ENCODE measurements at regions not wholly inside any gene's neighbourhood (a gene's known extent, or its start where the extent isn't known, plus 50 kb on each side); places are given as distances from the start of the nearest gene placed in this dataset.
"Not testable (repeated sequence)": the region's sequence is repeated elsewhere in the genome, so short reads cannot be mapped to it uniquely, and the experiment has no call there.

- H3K9me3 Mint-ChIP-seq = peaks cover 10% of the 10 kb centered on the region
- no peak overlapping the region for H3K27ac Mint-ChIP-seq
Measured at GRCh38 chr2:126107883-126108282, 548.1 kb upstream of the GYPC start.

GRCh38 chr2:126115975-126116374 is 540.0 kb upstream of the GYPC start:
- H3K4me1 Mint-ChIP-seq = no peaks in the 10 kb centered on the region
- H3K27ac Mint-ChIP-seq = no peak overlapping the region
- H3K27me3 Mint-ChIP-seq (ENCODE audit: low read depth) = no peaks in the 10 kb centered on the region
- no peaks in the 10 kb centered on the region for H3K36me3 Mint-ChIP-seq (ENCODE audit: low read depth)
- no peak overlapping the region for H3K4me3 Mint-ChIP-seq
- TF ChIP-seq CTCF (IDR thresholded peaks at IDR 0.05; ENCODE audit: unreplicated experiment in 3 of 3) = no peak
- H3K9me3 Mint-ChIP-seq = no peaks in the 10 kb centered on the region

More at GRCh38 chr2:126107883-126108282, 548.1 kb upstream of the GYPC start:
- H3K4me3 Mint-ChIP-seq = no peak overlapping the region
- no peaks in the 10 kb centered on the region for H3K27me3 Mint-ChIP-seq (ENCODE audit: low read depth)
- no peaks in the 10 kb centered on the region for H3K4me1 Mint-ChIP-seq
- H3K36me3 Mint-ChIP-seq (ENCODE audit: low read depth) = no peaks in the 10 kb centered on the region
- TF ChIP-seq CTCF (IDR thresholded peaks at IDR 0.05; ENCODE audit: unreplicated experiment in 3 of 3) = no peak

GRCh38 chr2:126117886-126118285 is 538.1 kb upstream of the GYPC start:
- H3K27ac Mint-ChIP-seq = no peak overlapping the region
- H3K27me3 Mint-ChIP-seq (ENCODE audit: low read depth) = no peaks in the 10 kb centered on the region
- H3K36me3 Mint-ChIP-seq (ENCODE audit: low read depth) = no peaks in the 10 kb centered on the region
- H3K4me1 Mint-ChIP-seq = no peaks in the 10 kb centered on the region
- H3K9me3 Mint-ChIP-seq = no peaks in the 10 kb centered on the region
- no peak overlapping the region for H3K4me3 Mint-ChIP-seq
- TF ChIP-seq CTCF (IDR thresholded peaks at IDR 0.05; ENCODE audit: unreplicated experiment in 3 of 3) = no peak

- Mint-ChIP-seq H3K4me3 (no peak overlapping the region), H3K9me3 (peaks cover 6% of the 10 kb centered on the region), H3K4me1 (no peaks in the 10 kb centered on the region), H3K36me3 (ENCODE audit: low read depth) (no peaks in the 10 kb centered on the region), H3K27ac (no peak overlapping the region), H3K27me3 (ENCODE audit: low read depth) (no peaks in the 10 kb centered on the region)
- no peak for TF ChIP-seq CTCF (IDR thresholded peaks at IDR 0.05; ENCODE audit: unreplicated experiment in 3 of 3)
Measured at GRCh38 chr2:126145752-126146151, 510.2 kb upstream of the GYPC start.

GRCh38 chr2:126154256-126154785 is 501.6 kb upstream of the GYPC start:
- Mint-ChIP-seq H3K4me3 (no peak overlapping the region), H3K27me3 (ENCODE audit: low read depth) (no peaks in the 10 kb centered on the region), H3K4me1 (no peaks in the 10 kb centered on the region), H3K9me3 (peaks cover 8% of the 10 kb centered on the region), H3K27ac (no peak overlapping the region), H3K36me3 (ENCODE audit: low read depth) (no peaks in the 10 kb centered on the region)
- no peak for TF ChIP-seq CTCF (IDR thresholded peaks at IDR 0.05; ENCODE audit: unreplicated experiment in 3 of 3)

- peaks cover 21% of the 10 kb centered on the region for H3K9me3 Mint-ChIP-seq
- H3K4me1 Mint-ChIP-seq; H3K36me3 Mint-ChIP-seq (ENCODE audit: low read depth); H3K27me3 Mint-ChIP-seq (ENCODE audit: low read depth); H3K4me3 Mint-ChIP-seq; H3K27ac Mint-ChIP-seq: not testable (repeated sequence)
Measured at GRCh38 chr2:126160950-126161349, 495.0 kb upstream of the GYPC start.
